NCI-H1436 (cell line): ENCODE measurements at regions not wholly inside any gene's neighbourhood (a gene's known extent, or its start where the extent isn't known, plus 50 kb on each side); places are given as distances from the start of the nearest gene placed in this dataset.
A peak's percentile ranks its signal among the peaks of the same experiment; 100 is the strongest.

ENCODE experiments used
- DNase-seq: peaks from one replicate; lab custom pipeline; 2025; lab: John Stamatoyannopoulos, UW

GRCh38 chr4:56240554-56241174 lies 146.6 kb downstream of the AASDH start:
- DNase-seq: no peak

- DNase-seq: no peak
Measured at GRCh38 chr4:56238251-56238650, 149.0 kb downstream of the AASDH start.

- no peak for DNase-seq
Measured at GRCh38 chr4:56235725-56236124, 151.6 kb downstream of the AASDH start.

GRCh38 chr4:56235011-56235410 lies 152.3 kb downstream of the AASDH start:
- no peak for DNase-seq

- no peak for DNase-seq
Measured at GRCh38 chr4:56234098-56234497, 153.2 kb downstream of the AASDH start.

GRCh38 chr4:56231410-56231809 lies 155.9 kb downstream of the AASDH start:
- no peak for DNase-seq

- no peak for DNase-seq
Measured at GRCh38 chr4:56229947-56230346, 157.3 kb downstream of the AASDH start.

- DNase-seq: no peak
Measured at GRCh38 chr4:56227301-56227835, 159.9 kb downstream of the AASDH start.

GRCh38 chr4:56226579-56226978 lies 160.7 kb downstream of the AASDH start:
- no peak for DNase-seq

GRCh38 chr4:56224641-56225040 lies 162.7 kb downstream of the AASDH start:
- DNase-seq: no peak

GRCh38 chr4:56222514-56222913 lies 164.8 kb downstream of the AASDH start:
- no peak for DNase-seq

- no peak for DNase-seq
Measured at GRCh38 chr4:56220261-56220660, 167.0 kb downstream of the AASDH start.

GRCh38 chr4:56219447-56219846 lies 167.8 kb downstream of the AASDH start:
- DNase-seq: no peak

- no peak for DNase-seq
Measured at GRCh38 chr4:56218230-56218895, 168.9 kb downstream of the AASDH start.

GRCh38 chr4:56217343-56217890 lies 169.9 kb downstream of the AASDH start:
- no peak for DNase-seq

- peak; percentile 43 for DNase-seq
Measured at GRCh38 chr4:56215901-56216300, 171.4 kb downstream of the AASDH start.

- DNase-seq: no peak
Measured at GRCh38 chr4:56215141-56215783, 172.0 kb downstream of the AASDH start.

- DNase-seq: no peak
Measured at GRCh38 chr4:56213543-56213942, 173.7 kb downstream of the AASDH start.

GRCh38 chr4:56212774-56213173 lies 174.5 kb downstream of the AASDH start:
- no peak for DNase-seq

- DNase-seq: no peak
Measured at GRCh38 chr4:56211202-56211601, 176.1 kb downstream of the AASDH start.

GRCh38 chr4:56210397-56210796 lies 176.9 kb downstream of the AASDH start:
- no peak for DNase-seq

GRCh38 chr4:56209767-56210166 lies 177.5 kb downstream of the AASDH start:
- DNase-seq: no peak

- DNase-seq: no peak
Measured at GRCh38 chr4:56208103-56208502, 179.2 kb downstream of the AASDH start.
